K562 (cell line): ENCODE measurements at regions not wholly inside any gene's neighbourhood (a gene's known extent, or its start where the extent isn't known, plus 50 kb on each side); places are given as distances from the start of the nearest gene placed in this dataset.
A peak's percentile ranks its signal among the peaks of the same experiment; 100 is the strongest.

Experiments used
- ATAC-seq: fragments of 200-7000 bp; cut with Tn5 transposase; 3 replicates; pipeline ENCODE4 v1.9.1; 2020; ENCODE audit warnings: moderate library complexity
- BruUV-seq: library from RNA; stranded (reverse); fragments of 400-500 nt; replicated peaks from 2 replicates; lab custom pipeline; 2021; lab: Mats Ljungman, UMichigan
- CTCF ChIA-PET: fragments of 300-600 bp; formaldehyde crosslinking; extraction: SDS; loops from one replicate; lab custom pipeline; 2021; ENCODE audit warnings: low intra/inter-chr PET ratio; lab: Yijun Ruan, JAX
- POLR2A ChIA-PET: fragments of 300-600, 350-650 bp; sonication (Branson Sonifier 250); formaldehyde crosslinking; extraction: SDS; loops from one replicate; lab custom pipeline; 2021; ENCODE audit warnings: antibody characterized with exemption, inconsistent platforms; lab: Yijun Ruan, JAX
- DNase-seq, 4 experiments: peaks; one replicate each; pipeline versions ENCODE4 v3.0.0 to v3.0.0-alpha.2; 2011 to 2018; ENCODE audit warnings: low spot score in 3 of 4, mixed read lengths in 3 of 4; ENCODE audit errors: extremely low read depth in 1 of 4
- FAIRE-seq: peaks from 2 replicates; lab custom pipeline; 2011; peaks lifted over from hg19 to GRCh38; lab: Jason Lieb, UNC
- H2AFZ ChIP-seq: 2 replicates; pipeline ENCODE4 v1.6.0; 2011; ENCODE audit warnings: low read depth, low read length, control low read depth, inconsistent platforms
- H3K27ac ChIP-seq: fragments of 200-600 bp; 3 replicates; pipeline ENCODE4 v1.8.0; 2011; ENCODE audit warnings: low read depth, mild to moderate bottlenecking, control low read depth, inconsistent platforms, low read length, moderate library complexity, mixed read lengths; ENCODE audit errors: extremely low read depth
- H3K27me3 ChIP-seq, 2 experiments: fragments of 300-600 bp in 1 of 2; 2 replicates in 1 of 2; 3 replicates in 1 of 2; pipeline versions ENCODE4 v1.6.0 to v1.8.0; 2011; ENCODE audit warnings: inconsistent platforms in 2 of 2, low read length in 2 of 2, mild to moderate bottlenecking in 1 of 2, mixed read lengths in 1 of 2, moderate library complexity in 1 of 2; ENCODE audit not compliant: control insufficient read depth in 2 of 2, insufficient read depth in 2 of 2
- H3K36me3 ChIP-seq: fragments of 300-600 bp; 3 replicates; pipeline ENCODE4 v1.8.0; 2011; ENCODE audit warnings: mild to moderate bottlenecking, low read length, inconsistent platforms; ENCODE audit not compliant: control insufficient read depth, insufficient read depth
- H3K4me1 ChIP-seq, 2 experiments: fragments of 200-600 bp in 1 of 2; replicated peaks in 1 of 2; 2 replicates in 1 of 2; 3 replicates in 1 of 2; pipeline versions ENCODE4 v1.5.1 to v1.8.0; 2011; ENCODE audit warnings: inconsistent platforms in 2 of 2, low read length in 2 of 2, mild to moderate bottlenecking in 1 of 2, mixed read lengths in 1 of 2, moderate library complexity in 1 of 2; ENCODE audit not compliant: control insufficient read depth in 2 of 2, insufficient read depth in 2 of 2
- H3K4me2 ChIP-seq: 2 replicates; pipeline ENCODE4 v1.6.1; 2011; ENCODE audit warnings: low read length, control low read depth, inconsistent platforms, mixed read lengths; ENCODE audit not compliant: insufficient read depth
- H3K4me3 ChIP-seq: fragments of 200-600 bp; sonication (generic), shearing (Covaris generic); 2 replicates; pipeline ENCODE4 v1.5.1; 2016; ENCODE audit warnings: control low read depth, inconsistent platforms
- H3K79me2 ChIP-seq: fragments of 200-600 bp; 3 replicates; pipeline ENCODE4 v1.8.0; 2011; ENCODE audit warnings: low read length, inconsistent platforms; ENCODE audit not compliant: control insufficient read depth, insufficient read depth
- H3K9ac ChIP-seq, 2 experiments: 2 replicates each; pipeline versions ENCODE4 v1.6.0 to v1.6.1; 2011; ENCODE audit warnings: low read depth in 2 of 2, low read length in 2 of 2, control low read depth in 1 of 2, inconsistent platforms in 1 of 2, mild to moderate bottlenecking in 1 of 2, mixed read lengths in 1 of 2; ENCODE audit not compliant: insufficient read depth in 1 of 2
- H3K9me1 ChIP-seq: one replicate; pipeline ENCODE4 v1.6.0; 2011; ENCODE audit warnings: inconsistent platforms, mild to moderate bottlenecking, low read length, moderate library complexity; ENCODE audit not compliant: control insufficient read depth, insufficient read depth
- H3K9me3 ChIP-seq: replicated peaks from 2 replicates; pipeline ENCODE4 v1.5.1; 2011; ENCODE audit warnings: low read depth, low read length, inconsistent platforms; ENCODE audit not compliant: control insufficient read depth, insufficient read depth
- H4K20me1 ChIP-seq: replicated peaks from 2 replicates; pipeline ENCODE4 v1.6.1; 2011; ENCODE audit warnings: low read length, inconsistent platforms, mixed read lengths; ENCODE audit not compliant: control insufficient read depth, insufficient read depth
- DIDO1 ChIP-seq: fragments of 450-650 bp; IDR thresholded peaks from 2 replicates; pipeline ENCODE4 v1.6.1; 2016; ENCODE audit warnings: low read depth, missing biosample characterization, missing genetic modification characterization
- HCFC1 ChIP-seq: IDR thresholded peaks from 2 replicates; pipeline ENCODE4 v1.6.1; 2012; ENCODE audit warnings: low read depth, low read length, improper control_type of control experiment
- HIVEP1 ChIP-seq: fragments of 250-450 bp; sonication (Bioruptor Pico); IDR thresholded peaks from 2 replicates; pipeline ENCODE4 v1.4.0; 2020; ENCODE audit warnings: mild to moderate bottlenecking
- MEIS2 ChIP-seq: fragments of 450-650 bp; IDR thresholded peaks from 2 replicates; pipeline ENCODE4 v1.6.1; 2014; ENCODE audit warnings: mild to moderate bottlenecking; ENCODE audit not compliant: partially characterized antibody
- RBFOX2 ChIP-seq: fragments of 200-400 bp; formaldehyde crosslinking; IDR thresholded peaks from 2 replicates; pipeline ENCODE4 v1.6.1; 2017; ENCODE audit warnings: low read depth, mild to moderate bottlenecking, low read length, moderate library complexity
- SMARCA4 ChIP-seq: fragments of 450-650 bp; IDR thresholded peaks from 2 replicates; pipeline ENCODE4 v1.6.1; 2016
- STAG1 ChIP-seq: sonication (generic); formaldehyde crosslinking; IDR thresholded peaks from 2 replicates; pipeline ENCODE4 v1.5.0; 2020; ENCODE audit warnings: missing genetic modification reagents, borderline replicate concordance
- TAF15 ChIP-seq: fragments of 200-400 bp; formaldehyde crosslinking; IDR thresholded peaks from 2 replicates; pipeline ENCODE4 v1.6.1; 2017; ENCODE audit warnings: mild to moderate bottlenecking, low read depth, low read length, moderate library complexity
- TAF9B ChIP-seq: fragments of 450-650 bp; IDR thresholded peaks from 2 replicates; pipeline ENCODE4 v1.6.1; 2018; ENCODE audit warnings: mild to moderate bottlenecking; ENCODE audit not compliant: partially characterized antibody
- ZBED1 ChIP-seq: IDR thresholded peaks from 2 replicates; pipeline ENCODE4 v1.6.1; 2014
- ZBTB1 ChIP-seq: sonication (generic); formaldehyde crosslinking; IDR thresholded peaks from 2 replicates; pipeline ENCODE4 v1.8.1; 2023; ENCODE audit warnings: missing genetic modification reagents, low read depth, mild to moderate bottlenecking, borderline replicate concordance
- ZNF121 ChIP-seq: sonication (generic); formaldehyde crosslinking; conservative IDR thresholded peaks from 2 replicates; pipeline ENCODE4 v1.8.0; 2022; ENCODE audit warnings: missing genetic modification reagents
- ZNF165 ChIP-seq: fragments of 250-450 bp; sonication (Bioruptor Pico); IDR thresholded peaks from 2 replicates; pipeline ENCODE4 v1.4.0; 2020; ENCODE audit warnings: borderline replicate concordance
- ZNF324 ChIP-seq: fragments of 250-450 bp; sonication (Bioruptor Pico); IDR thresholded peaks from 2 replicates; pipeline ENCODE4 v1.4.0; 2020; ENCODE audit warnings: mild to moderate bottlenecking
- ZNF778 ChIP-seq: fragments of 450-650 bp; formaldehyde crosslinking; IDR thresholded peaks from 2 replicates; pipeline ENCODE4 v1.4.0; 2020; ENCODE audit warnings: mild to moderate bottlenecking, moderate library complexity
- WGBS: fragments of 100-300 bp; shearing (Covaris generic); methylation state at CpG from one replicate; pipeline ENCODE4 v1.1.6; 2016; ENCODE audit warnings: low coverage, mixed read lengths; ENCODE audit not compliant: insufficient coverage; ENCODE audit errors: missing lambda C conversion rate; 5-methylcytosine and 5-hydroxymethylcytosine counted together
- in situ Hi-C: fragments of 300-500 bp; cut with MboI; formaldehyde crosslinking; loops from 4 replicates; pipeline ENCODE4 v1.15.0; 2018; ENCODE audit warnings: inconsistent platforms, mixed read lengths
- intact Hi-C: fragments of 100-400 bp; cut with micrococcal nuclease; formaldehyde crosslinking; loops from 2 replicates; pipeline ENCODE4 v1.14.2; 2022
- TF ChIP-seq, protein P1 (sequence below): sonication (generic); formaldehyde crosslinking; IDR thresholded peaks from 2 replicates; pipeline ENCODE4 v1.8.0; 2022; ENCODE audit warnings: missing genetic modification reagents, mild to moderate bottlenecking, moderate library complexity, borderline replicate concordance
- TF ChIP-seq, protein P2 (sequence below): fragments of 250-450 bp; sonication (Bioruptor Pico); IDR thresholded peaks from 2 replicates; pipeline ENCODE4 v1.4.0; 2020; ENCODE audit warnings: mild to moderate bottlenecking, moderate library complexity
- TF ChIP-seq, protein P3 (sequence below): sonication (generic); formaldehyde crosslinking; IDR thresholded peaks from 2 replicates; pipeline ENCODE4 v1.8.1; 2023; ENCODE audit warnings: mild to moderate bottlenecking, missing genetic modification reagents

DNA sequence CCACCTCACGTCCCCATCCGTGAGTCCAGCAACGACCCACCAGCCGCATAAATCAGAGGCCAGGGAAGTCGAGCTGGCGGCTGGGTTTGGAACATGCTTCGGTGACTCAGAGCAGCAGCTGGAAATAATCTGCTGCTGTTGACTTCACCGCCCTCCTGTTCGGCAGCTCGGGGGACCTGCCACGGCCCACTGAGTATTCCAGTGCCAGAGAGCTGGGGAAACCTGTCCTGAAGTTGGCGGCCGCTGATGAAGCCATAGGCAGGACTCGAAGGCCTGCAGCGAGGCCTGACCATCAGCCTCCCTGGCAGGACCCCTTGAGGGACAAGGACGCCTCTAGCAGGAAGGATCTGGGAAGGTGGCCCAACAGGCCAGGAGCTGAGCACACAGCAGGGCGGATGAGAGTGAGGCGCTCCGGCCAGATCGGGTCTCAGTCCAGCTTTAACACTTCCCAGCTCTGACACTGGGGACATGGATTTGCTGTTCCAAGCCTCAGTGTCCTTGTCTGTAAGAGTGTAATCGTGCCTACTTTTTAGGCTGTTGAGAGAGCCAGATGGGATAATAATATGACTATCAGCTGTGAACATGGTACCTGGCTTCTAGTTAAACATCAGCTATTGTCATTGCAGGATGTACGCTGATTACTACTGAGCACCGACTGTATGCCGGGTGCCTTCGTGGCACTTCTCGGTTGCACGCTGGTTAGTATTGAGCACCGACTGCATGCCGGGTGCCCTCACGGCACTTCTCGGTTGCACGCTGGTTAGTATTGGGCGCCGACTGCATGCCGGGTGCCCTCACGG lies 50.4 kb upstream of the CIBAR2 start:
- ATAC-seq (peak; percentile 20), FAIRE-seq (no peak), DNase-seq (no peak)
- ChIA-PET CTCF (no interaction called here), POLR2A (interaction anchor here (2.1 kb wide), 1 partner anchor 13 kb away, joined by 11 read pairs; no protein-coding TSS in a partner anchor)
- 47% methylated on average over 34 of the region's 36 CpGs for WGBS
- no peak overlapping the region for H3K4me3 ChIP-seq
- BruUV-seq = no TSS peak
- peaks cover 10 to 36% of the 10 kb centered on the region in 2 experiments; a peak in 4 of 5 replicates for H3K27me3 ChIP-seq
- no peaks in the 10 kb centered on the region for H3K79me2 ChIP-seq
- no peak overlapping the region for H3K4me2 ChIP-seq
- 0 out of 2 replicates have a peak, but pooled peaks cover 4% of the 10 kb centered on the region for H4K20me1 ChIP-seq
- no peaks in the 10 kb centered on the region for H3K9me1 ChIP-seq
- no peak overlapping the region for H3K27ac ChIP-seq
- H3K36me3 ChIP-seq = no peaks in the 10 kb centered on the region
- H3K4me1 ChIP-seq = peaks cover 4 to 28% of the 10 kb centered on the region in 2 experiments; a peak in 3 of 5 replicates
- H3K9ac ChIP-seq = peak overlapping the region in 1 of 2 experiments; percentile 62; a peak in 3 of 4 replicates
- intact Hi-C loops (no loop called here), in situ Hi-C loops (no loop called here)
- peak overlapping the region; percentile 53 for H2AFZ ChIP-seq
- H3K9me3 ChIP-seq = no peaks in the 10 kb centered on the region
- no peak for TF ChIP-seq TAF15
- TF ChIP-seq ZNF165 (CRISPR knock-in tag) = no peak
- no peak for TF ChIP-seq STAG1 (CRISPR knock-in tag)
- no peak for TF ChIP-seq RBFOX2
- no peak for TF ChIP-seq ZBTB1 (CRISPR knock-in tag)
- no peak for TF ChIP-seq ZNF324
- TF ChIP-seq, protein P1, sequence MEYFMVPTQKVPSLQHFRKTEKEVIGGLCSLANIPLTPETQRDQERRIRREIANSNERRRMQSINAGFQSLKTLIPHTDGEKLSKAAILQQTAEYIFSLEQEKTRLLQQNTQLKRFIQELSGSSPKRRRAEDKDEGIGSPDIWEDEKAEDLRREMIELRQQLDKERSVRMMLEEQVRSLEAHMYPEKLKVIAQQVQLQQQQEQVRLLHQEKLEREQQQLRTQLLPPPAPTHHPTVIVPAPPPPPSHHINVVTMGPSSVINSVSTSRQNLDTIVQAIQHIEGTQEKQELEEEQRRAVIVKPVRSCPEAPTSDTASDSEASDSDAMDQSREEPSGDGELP = peak; percentile 34; the same call in 1 of the 2 replicates
- TF ChIP-seq, protein P2, sequence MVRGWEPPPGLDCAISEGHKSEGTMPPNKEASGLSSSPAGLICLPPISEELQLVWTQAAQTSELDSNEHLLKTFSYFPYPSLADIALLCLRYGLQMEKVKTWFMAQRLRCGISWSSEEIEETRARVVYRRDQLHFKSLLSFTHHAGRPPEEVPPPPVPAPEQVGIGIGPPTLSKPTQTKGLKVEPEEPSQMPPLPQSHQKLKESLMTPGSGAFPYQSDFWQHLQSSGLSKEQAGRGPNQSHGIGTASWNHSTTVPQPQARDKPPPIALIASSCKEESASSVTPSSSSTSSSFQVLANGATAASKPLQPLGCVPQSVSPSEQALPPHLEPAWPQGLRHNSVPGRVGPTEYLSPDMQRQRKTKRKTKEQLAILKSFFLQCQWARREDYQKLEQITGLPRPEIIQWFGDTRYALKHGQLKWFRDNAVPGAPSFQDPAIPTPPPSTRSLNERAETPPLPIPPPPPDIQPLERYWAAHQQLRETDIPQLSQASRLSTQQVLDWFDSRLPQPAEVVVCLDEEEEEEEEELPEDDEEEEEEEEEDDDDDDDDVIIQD (CRISPR knock-in tag) = no peak
- peak; percentile 40 for TF ChIP-seq MEIS2
- no peak for TF ChIP-seq HCFC1
- TF ChIP-seq SMARCA4 = no peak
- TF ChIP-seq, protein P3, sequence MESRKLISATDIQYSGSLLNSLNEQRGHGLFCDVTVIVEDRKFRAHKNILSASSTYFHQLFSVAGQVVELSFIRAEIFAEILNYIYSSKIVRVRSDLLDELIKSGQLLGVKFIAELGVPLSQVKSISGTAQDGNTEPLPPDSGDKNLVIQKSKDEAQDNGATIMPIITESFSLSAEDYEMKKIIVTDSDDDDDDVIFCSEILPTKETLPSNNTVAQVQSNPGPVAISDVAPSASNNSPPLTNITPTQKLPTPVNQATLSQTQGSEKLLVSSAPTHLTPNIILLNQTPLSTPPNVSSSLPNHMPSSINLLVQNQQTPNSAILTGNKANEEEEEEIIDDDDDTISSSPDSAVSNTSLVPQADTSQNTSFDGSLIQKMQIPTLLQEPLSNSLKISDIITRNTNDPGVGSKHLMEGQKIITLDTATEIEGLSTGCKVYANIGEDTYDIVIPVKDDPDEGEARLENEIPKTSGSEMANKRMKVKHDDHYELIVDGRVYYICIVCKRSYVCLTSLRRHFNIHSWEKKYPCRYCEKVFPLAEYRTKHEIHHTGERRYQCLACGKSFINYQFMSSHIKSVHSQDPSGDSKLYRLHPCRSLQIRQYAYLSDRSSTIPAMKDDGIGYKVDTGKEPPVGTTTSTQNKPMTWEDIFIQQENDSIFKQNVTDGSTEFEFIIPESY = 0 out of 2 replicates have a peak, but pooled peaks have one; percentile 32
- no peak for TF ChIP-seq DIDO1 (tag)
- TF ChIP-seq TAF9B = no peak
- no peak for TF ChIP-seq ZNF778 (CRISPR knock-in tag)
- peak; percentile 79 for TF ChIP-seq ZNF121 (CRISPR knock-in tag)
- no peak for TF ChIP-seq HIVEP1
- no peak for TF ChIP-seq ZBED1
